Endothelial cell (in vitro differentiated cells): ENCODE measurements at regions not wholly inside any gene's neighbourhood (a gene's known extent, or its start where the extent isn't known, plus 50 kb on each side); places are given as distances from the start of the nearest gene placed in this dataset.

ENCODE experiments used
- DNase-seq: peaks from one replicate; pipeline ENCODE4 v3.0.0; 2021; ENCODE audit warnings: low spot score
- H3K27ac Mint-ChIP-seq: one replicate; pipeline ENCODE4 v1.8.0; 2021; ENCODE audit warnings: mixed read lengths, inconsistent platforms; ENCODE audit not compliant: unreplicated experiment
- H3K27me3 Mint-ChIP-seq: one replicate; pipeline ENCODE4 v1.8.0; 2021; ENCODE audit warnings: mild to moderate bottlenecking, moderate library complexity, mixed read lengths, inconsistent platforms; ENCODE audit not compliant: unreplicated experiment
- H3K36me3 Mint-ChIP-seq: one replicate; pipeline ENCODE4 v1.8.0; 2021; ENCODE audit warnings: mild to moderate bottlenecking, low read depth, mixed read lengths, inconsistent platforms; ENCODE audit not compliant: unreplicated experiment
- H3K4me1 Mint-ChIP-seq: one replicate; pipeline ENCODE4 v1.8.0; 2021; ENCODE audit warnings: mild to moderate bottlenecking, mixed read lengths, inconsistent platforms; ENCODE audit not compliant: unreplicated experiment
- H3K4me3 Mint-ChIP-seq: one replicate; pipeline ENCODE4 v1.8.0; 2021; ENCODE audit warnings: mild to moderate bottlenecking, mixed read lengths, inconsistent platforms; ENCODE audit not compliant: unreplicated experiment
- H3K9me3 Mint-ChIP-seq: one replicate; pipeline ENCODE4 v1.8.0; 2021; ENCODE audit warnings: mixed read lengths, inconsistent platforms; ENCODE audit not compliant: unreplicated experiment
- TF ChIP-seq, protein P1 (sequence below): fragments of 200-600 bp; sonication (generic); IDR thresholded peaks from one replicate; pipeline ENCODE4 v1.5.0; 2021; ENCODE audit warnings: antibody characterized with exemption; ENCODE audit not compliant: unreplicated experiment

DNA sequence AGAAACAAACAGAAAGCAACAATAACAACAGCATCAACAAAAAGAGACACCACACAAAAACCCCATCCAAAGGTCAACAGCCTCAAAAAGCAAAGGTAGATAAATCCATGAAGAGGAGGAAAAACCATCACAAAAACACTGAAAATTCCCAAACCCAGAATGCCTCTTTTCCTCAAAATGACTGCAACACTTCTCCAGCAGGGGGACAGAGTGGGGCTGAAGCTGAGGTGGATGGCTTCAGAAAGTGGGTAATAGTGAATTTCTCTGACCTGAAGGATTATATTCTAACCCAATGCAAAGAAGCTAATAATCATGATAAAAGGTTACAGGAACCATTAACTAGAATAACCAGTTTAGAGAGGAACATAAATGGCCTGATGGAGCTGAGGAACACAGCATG is 888.2 kb downstream of the RAB28 start:
- DNase-seq, result no peak
- H3K27me3 Mint-ChIP-seq, result peaks cover 7% of the 10 kb centered on the region
- no peaks in the 10 kb centered on the region for H3K4me1 Mint-ChIP-seq
- TF ChIP-seq, protein P1, sequence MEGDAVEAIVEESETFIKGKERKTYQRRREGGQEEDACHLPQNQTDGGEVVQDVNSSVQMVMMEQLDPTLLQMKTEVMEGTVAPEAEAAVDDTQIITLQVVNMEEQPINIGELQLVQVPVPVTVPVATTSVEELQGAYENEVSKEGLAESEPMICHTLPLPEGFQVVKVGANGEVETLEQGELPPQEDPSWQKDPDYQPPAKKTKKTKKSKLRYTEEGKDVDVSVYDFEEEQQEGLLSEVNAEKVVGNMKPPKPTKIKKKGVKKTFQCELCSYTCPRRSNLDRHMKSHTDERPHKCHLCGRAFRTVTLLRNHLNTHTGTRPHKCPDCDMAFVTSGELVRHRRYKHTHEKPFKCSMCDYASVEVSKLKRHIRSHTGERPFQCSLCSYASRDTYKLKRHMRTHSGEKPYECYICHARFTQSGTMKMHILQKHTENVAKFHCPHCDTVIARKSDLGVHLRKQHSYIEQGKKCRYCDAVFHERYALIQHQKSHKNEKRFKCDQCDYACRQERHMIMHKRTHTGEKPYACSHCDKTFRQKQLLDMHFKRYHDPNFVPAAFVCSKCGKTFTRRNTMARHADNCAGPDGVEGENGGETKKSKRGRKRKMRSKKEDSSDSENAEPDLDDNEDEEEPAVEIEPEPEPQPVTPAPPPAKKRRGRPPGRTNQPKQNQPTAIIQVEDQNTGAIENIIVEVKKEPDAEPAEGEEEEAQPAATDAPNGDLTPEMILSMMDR, result peak; percentile 53
- no peak overlapping the region for H3K27ac Mint-ChIP-seq
- no peaks in the 10 kb centered on the region for H3K9me3 Mint-ChIP-seq
- H3K36me3 Mint-ChIP-seq, result no peaks in the 10 kb centered on the region
- no peak overlapping the region for H3K4me3 Mint-ChIP-seq

DNA sequence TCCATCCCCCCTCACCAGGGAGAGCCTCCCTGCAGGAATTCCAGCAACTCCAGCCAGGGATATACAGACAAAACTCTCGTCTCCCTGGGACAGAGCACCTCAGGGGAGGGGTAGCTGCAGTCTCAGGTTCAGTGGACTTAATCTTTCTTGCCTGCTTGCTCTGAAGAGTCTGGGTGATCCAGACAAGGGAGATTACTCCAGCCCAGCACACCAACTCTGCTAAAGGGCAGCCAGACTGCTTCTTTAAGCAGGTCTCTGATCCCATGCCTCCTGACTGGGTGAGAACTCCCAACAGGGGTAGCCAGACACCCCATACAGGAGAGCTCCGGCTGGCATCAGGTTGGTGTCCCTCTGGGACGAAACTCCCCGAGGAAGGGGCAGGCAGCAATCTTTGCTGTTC is 888.7 kb downstream of the RAB28 start:
- DNase-seq, result no peak
- Mint-ChIP-seq H3K4me3 (no peak overlapping the region), H3K27ac (no peak overlapping the region), H3K9me3 (no peaks in the 10 kb centered on the region), H3K27me3 (peaks cover 7% of the 10 kb centered on the region), H3K4me1 (no peaks in the 10 kb centered on the region), H3K36me3 (no peaks in the 10 kb centered on the region)
- TF ChIP-seq, protein P1, result no peak

DNA sequence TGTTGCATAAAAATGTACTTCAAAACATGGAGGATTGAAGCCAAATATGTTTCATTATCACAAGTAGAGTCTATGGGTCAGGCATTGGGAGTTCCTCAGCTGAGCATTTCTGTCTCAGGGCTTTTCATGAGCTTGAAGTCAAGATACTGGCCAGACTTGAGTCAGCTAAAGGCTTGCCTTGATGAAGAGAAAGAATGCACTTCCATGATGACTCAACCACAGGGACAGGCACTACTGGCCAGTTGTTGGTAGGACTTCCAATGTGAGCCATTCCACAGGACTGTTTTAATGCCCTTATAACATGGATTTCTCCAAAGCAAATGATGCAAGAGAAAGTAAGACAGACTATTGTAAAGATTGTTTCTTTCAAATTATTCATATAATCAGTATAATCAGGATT is 895.6 kb downstream of the RAB28 start:
- Mint-ChIP-seq H3K9me3 (no peaks in the 10 kb centered on the region), H3K36me3 (no peaks in the 10 kb centered on the region), H3K27ac (no peak overlapping the region), H3K27me3 (peaks cover 2% of the 10 kb centered on the region), H3K4me3 (no peak overlapping the region), H3K4me1 (no peaks in the 10 kb centered on the region)
- TF ChIP-seq, protein P1, result no peak
- DNase-seq, result no peak

DNA sequence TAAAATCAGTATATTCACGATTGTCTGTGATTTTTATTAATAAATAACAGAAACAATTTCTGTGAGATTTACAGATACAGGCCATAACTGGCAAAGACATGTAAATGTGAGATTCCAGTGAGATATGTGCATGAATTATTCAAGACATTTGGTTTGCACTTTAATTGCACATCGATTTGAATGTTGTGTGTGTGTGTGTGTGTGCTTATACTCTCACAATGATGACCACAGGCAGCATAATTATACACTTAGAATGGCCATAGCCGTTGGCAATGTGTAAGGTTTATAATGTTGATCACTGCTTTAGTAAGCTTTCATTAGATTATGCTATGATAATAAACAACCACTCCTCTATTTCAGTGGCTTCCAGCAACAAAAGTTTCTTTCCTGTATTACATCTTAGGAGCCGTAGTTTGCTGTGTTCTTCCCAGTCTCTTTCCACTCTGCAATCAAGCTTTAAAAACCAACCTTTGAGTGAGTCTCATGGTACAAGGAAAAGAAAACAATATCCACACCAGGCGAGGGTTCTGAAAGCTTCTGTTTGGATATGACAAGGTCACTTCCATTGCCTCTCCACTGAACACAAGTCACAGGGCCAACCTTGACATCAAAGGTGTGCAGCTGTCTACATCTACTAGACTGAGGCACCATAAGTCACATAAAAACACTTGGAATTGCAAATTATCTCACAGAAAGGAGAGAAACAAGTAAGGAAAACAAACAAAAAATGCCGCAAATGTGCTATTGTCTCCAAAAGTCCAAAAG is 897.7 kb downstream of the RAB28 start:
- no peaks in the 10 kb centered on the region for H3K36me3 Mint-ChIP-seq
- peaks cover 4% of the 10 kb centered on the region for H3K4me1 Mint-ChIP-seq
- H3K27ac Mint-ChIP-seq, result no peak overlapping the region
- no peak overlapping the region for H3K4me3 Mint-ChIP-seq
- TF ChIP-seq, protein P1, result no peak
- no peaks in the 10 kb centered on the region for H3K9me3 Mint-ChIP-seq
- H3K27me3 Mint-ChIP-seq, result peaks cover 2% of the 10 kb centered on the region
- no peak for DNase-seq

DNA sequence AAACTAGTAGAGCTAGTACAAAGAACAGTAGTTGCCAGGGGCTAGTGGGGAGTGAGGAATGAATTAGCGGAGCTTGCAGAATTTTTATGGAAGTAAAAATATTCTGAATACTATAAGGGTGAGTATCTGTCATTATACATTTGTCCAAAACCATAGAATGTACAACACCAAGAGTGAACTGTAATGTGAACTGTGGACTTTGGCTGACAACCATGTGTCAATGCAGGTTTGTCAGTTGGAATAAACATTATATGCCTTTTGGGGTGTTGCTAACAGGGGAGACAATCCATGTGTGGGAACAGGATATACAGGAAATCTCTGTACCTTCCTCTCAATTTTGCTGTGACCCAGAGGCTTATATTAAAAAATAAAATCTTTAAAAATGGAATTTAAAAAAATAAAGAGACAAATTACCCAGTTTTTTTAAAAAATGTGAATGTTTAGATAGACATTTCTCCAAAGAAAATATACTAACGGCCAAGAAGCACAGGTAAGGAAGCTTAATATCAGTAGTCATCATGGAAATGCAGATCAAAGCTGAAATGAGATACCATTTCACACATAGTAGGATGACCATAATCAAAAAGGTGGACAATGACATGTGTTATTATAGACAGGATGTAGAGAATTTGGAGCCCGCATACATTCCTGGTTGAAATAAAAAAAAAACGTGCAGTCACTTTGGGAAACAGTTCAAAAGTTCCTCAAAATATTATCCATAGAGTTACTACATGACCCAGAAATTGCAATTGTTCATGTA is 899.8 kb downstream of the RAB28 start:
- H3K27me3 Mint-ChIP-seq, result peaks cover 2% of the 10 kb centered on the region
- H3K9me3 Mint-ChIP-seq, result no peaks in the 10 kb centered on the region
- DNase-seq, result no peak

More for the DNA sequence above, 899.8 kb downstream of the RAB28 start:
- TF ChIP-seq, protein P1, result no peak
- Mint-ChIP-seq H3K4me3 (no peak overlapping the region), H3K4me1 (peaks cover 4% of the 10 kb centered on the region), H3K36me3 (no peaks in the 10 kb centered on the region), H3K27ac (no peak overlapping the region)
